H9 (cell line): ENCODE measurements at regions not wholly inside any gene's neighbourhood (a gene's known extent, or its start where the extent isn't known, plus 50 kb on each side); places are given as distances from the start of the nearest gene placed in this dataset.

Experiments
- DNase-seq: peaks from one replicate; pipeline ENCODE4 v3.0.0-alpha.2; 2017
- H2AFZ ChIP-seq: one replicate; pipeline ENCODE4 v1.6.1; 2013; ENCODE audit warnings: mild to moderate bottlenecking, low read length, control low read depth, moderate library complexity
- H2AK5ac ChIP-seq: 2 replicates; pipeline ENCODE4 v1.6.1; 2013; ENCODE audit warnings: low read length, control low read depth, mixed read lengths; ENCODE audit not compliant: insufficient read length
- H2BK120ac ChIP-seq: one replicate; pipeline ENCODE4 v1.6.1; 2013; ENCODE audit warnings: low read depth, mild to moderate bottlenecking, low read length, control low read depth, inconsistent platforms; ENCODE audit not compliant: poor library complexity, severe bottlenecking
- H2BK12ac ChIP-seq: 2 replicates; pipeline ENCODE4 v1.6.1; 2013; ENCODE audit warnings: low read length, control low read depth, mixed read lengths, low read depth; ENCODE audit not compliant: insufficient read length
- H2BK15ac ChIP-seq: 2 replicates; pipeline ENCODE4 v1.6.1; 2013; ENCODE audit warnings: low read depth, low read length, control low read depth
- H2BK20ac ChIP-seq: one replicate; pipeline ENCODE4 v1.6.1; 2013; ENCODE audit warnings: low read depth, mild to moderate bottlenecking, low read length, control low read depth, inconsistent platforms; ENCODE audit not compliant: poor library complexity, severe bottlenecking
- H2BK5ac ChIP-seq: 2 replicates; pipeline ENCODE4 v1.6.1; 2013; ENCODE audit warnings: low read length, control low read depth, mixed read lengths; ENCODE audit not compliant: insufficient read length
- H3K14ac ChIP-seq: 2 replicates; pipeline ENCODE4 v1.6.1; 2013; ENCODE audit warnings: low read length, control low read depth; ENCODE audit not compliant: insufficient read depth
- H3K18ac ChIP-seq: 2 replicates; pipeline ENCODE4 v1.6.1; 2013; ENCODE audit warnings: low read depth, mild to moderate bottlenecking, mixed read lengths, low read length, control low read depth; ENCODE audit not compliant: insufficient read length
- H3K23ac ChIP-seq: 2 replicates; pipeline ENCODE4 v1.6.1; 2013; ENCODE audit warnings: low read length, control low read depth, mixed read lengths, low read depth; ENCODE audit not compliant: insufficient read length
- H3K23me2 ChIP-seq: 2 replicates; pipeline ENCODE4 v1.6.1; 2013; ENCODE audit warnings: low read depth, mild to moderate bottlenecking, mixed read lengths, low read length, control low read depth; ENCODE audit not compliant: insufficient read length, poor library complexity, severe bottlenecking
- H3K27ac ChIP-seq: 2 replicates; pipeline ENCODE4 v1.5.1; 2013; ENCODE audit warnings: low read length, control low read depth, mixed read lengths, low read depth; ENCODE audit not compliant: insufficient read length
- H3K27me3 ChIP-seq: 2 replicates; pipeline ENCODE4 v1.6.1; 2013; ENCODE audit warnings: low read length, control low read depth, inconsistent platforms; ENCODE audit not compliant: insufficient read depth
- H3K4ac ChIP-seq: 2 replicates; pipeline ENCODE4 v1.6.1; 2013; ENCODE audit warnings: low read depth, mild to moderate bottlenecking, control low read depth, inconsistent platforms, low read length, moderate library complexity
- H3K4me1 ChIP-seq: 2 replicates; pipeline ENCODE4 v1.6.1; 2013; ENCODE audit warnings: low read length, control low read depth, inconsistent platforms; ENCODE audit not compliant: insufficient read depth
- H3K4me2 ChIP-seq: 2 replicates; pipeline ENCODE4 v1.6.1; 2013; ENCODE audit warnings: low read length, control low read depth, mixed read lengths; ENCODE audit not compliant: insufficient read length, insufficient read depth
- H3K56ac ChIP-seq: 2 replicates; pipeline ENCODE4 v1.6.1; 2013; ENCODE audit warnings: low read depth, mild to moderate bottlenecking, mixed read lengths, low read length, control low read depth; ENCODE audit not compliant: insufficient read length
- H3K79me1 ChIP-seq: 2 replicates; pipeline ENCODE4 v1.6.1; 2013; ENCODE audit warnings: low read depth, mild to moderate bottlenecking, moderate library complexity, low read length, control low read depth, inconsistent platforms; ENCODE audit not compliant: insufficient read depth, poor library complexity, severe bottlenecking
- H3K79me2 ChIP-seq: 2 replicates; pipeline ENCODE4 v1.6.1; 2013; ENCODE audit warnings: low read length, control low read depth, inconsistent platforms; ENCODE audit not compliant: insufficient read depth
- H3K9ac ChIP-seq: 2 replicates; pipeline ENCODE4 v1.6.1; 2013; ENCODE audit warnings: low read length, control low read depth, mixed read lengths; ENCODE audit not compliant: insufficient read length; ENCODE audit errors: extremely low read depth
- H3K9me3 ChIP-seq: one replicate; pipeline ENCODE4 v1.6.1; 2013; ENCODE audit warnings: low read depth, low read length, inconsistent platforms; ENCODE audit not compliant: control insufficient read depth
- H3T11ph ChIP-seq: one replicate; pipeline ENCODE4 v1.6.1; 2013; ENCODE audit warnings: mild to moderate bottlenecking, low read length, control low read depth, inconsistent platforms
- H4K20me1 ChIP-seq: one replicate; pipeline ENCODE4 v1.6.1; 2013; ENCODE audit not compliant: control insufficient read depth, insufficient read length, insufficient read depth
- H4K5ac ChIP-seq: 2 replicates; pipeline ENCODE4 v1.6.1; 2013; ENCODE audit warnings: low read depth, mild to moderate bottlenecking, mixed read lengths, low read length, control low read depth; ENCODE audit not compliant: insufficient read length
- H4K8ac ChIP-seq: replicated peaks from 2 replicates; pipeline ENCODE4 v1.6.1; 2013; ENCODE audit warnings: low read length, control low read depth, mixed read lengths, low read depth; ENCODE audit not compliant: insufficient read length
- H4K91ac ChIP-seq: 2 replicates; pipeline ENCODE4 v1.6.1; 2013; ENCODE audit warnings: low read depth, mild to moderate bottlenecking, moderate library complexity, mixed read lengths, low read length, control low read depth; ENCODE audit not compliant: insufficient read length
- H3K27ac Mint-ChIP-seq, 3 experiments: 2 replicates in 2 of 3; 3 replicates in 1 of 3; pipeline ENCODE4 v1.8.0; 2020 to 2021; ENCODE audit warnings: mixed read lengths in 3 of 3, mild to moderate bottlenecking in 1 of 3, moderate library complexity in 1 of 3
- H3K27me3 Mint-ChIP-seq: 2 replicates; pipeline ENCODE4 v1.8.0; 2021; ENCODE audit warnings: low read depth, mild to moderate bottlenecking, moderate library complexity, mixed read lengths
- H3K36me3 Mint-ChIP-seq, 3 experiments: 2 replicates in 2 of 3; 3 replicates in 1 of 3; pipeline ENCODE4 v1.8.0; 2020 to 2021; ENCODE audit warnings: low read depth in 3 of 3, mixed read lengths in 3 of 3; ENCODE audit not compliant: insufficient read depth in 1 of 3
- H3K4me1 Mint-ChIP-seq, 2 experiments: 2 replicates each; pipeline ENCODE4 v1.8.0; 2020; ENCODE audit warnings: mixed read lengths in 2 of 2
- H3K4me3 Mint-ChIP-seq, 2 experiments: 2 replicates in 1 of 2; 3 replicates in 1 of 2; pipeline ENCODE4 v1.8.0; 2020 to 2021; ENCODE audit warnings: mild to moderate bottlenecking in 2 of 2, mixed read lengths in 2 of 2, moderate library complexity in 1 of 2
- H3K9me3 Mint-ChIP-seq, 2 experiments: 2 replicates in 1 of 2; 3 replicates in 1 of 2; pipeline ENCODE4 v1.8.0; 2020; ENCODE audit warnings: mild to moderate bottlenecking in 2 of 2, mixed read lengths in 2 of 2, moderate library complexity in 1 of 2
- CTCF ChIP-seq: fragments of 200-600 bp; sonication (generic); conservative IDR thresholded peaks from 3 replicates; pipeline ENCODE4 v1.8.0; 2021; ENCODE audit warnings: antibody characterized with exemption, mild to moderate bottlenecking
- WGBS: extraction: QIAGEN DNeasy Blood & Tissue Kit; methylation state at CpG from one replicate; pipeline ENCODE4 v1.1.7; 2013; ENCODE audit warnings: missing lambda C conversion rate, low lambda C conversion rate, mixed read lengths; ENCODE audit not compliant: insufficient read length; ENCODE audit errors: extremely low coverage; 5-methylcytosine and 5-hydroxymethylcytosine counted together

GRCh38 chr16:5257462-5257861, 159.9 kb upstream of the EEF2KMT start:
- TF ChIP-seq CTCF, result no peak
- peak overlapping the region in 1 of 3 experiments; percentile 93; a peak in 2 of 7 replicates for H3K27ac Mint-ChIP-seq
- DNase-seq, result no peak
- Histone ChIP-seq H3K4ac (no peak overlapping the region), H2BK15ac (no peak overlapping the region), H3K9ac (no peak overlapping the region), H3K9me3 (no peaks in the 10 kb centered on the region), H2AFZ (no peak overlapping the region), H4K91ac (no peak overlapping the region), H3K56ac (no peak overlapping the region), H3K4me1 (no peaks in the 10 kb centered on the region; the same call in 1 of the 2 replicates), H4K5ac (no peak overlapping the region), H3T11ph (no peak overlapping the region), H3K79me1 (no peaks in the 10 kb centered on the region), H3K27ac (no peak overlapping the region), H2BK120ac (no peak overlapping the region), H3K14ac (no peak overlapping the region), H3K23ac (no peak overlapping the region), H2BK20ac (no peak overlapping the region), H4K20me1 (no peaks in the 10 kb centered on the region), H3K79me2 (no peaks in the 10 kb centered on the region), H2BK12ac (no peak overlapping the region), H2AK5ac (no peak overlapping the region), H4K8ac (no peak overlapping the region), H2BK5ac (no peak overlapping the region), H3K23me2 (no peaks in the 10 kb centered on the region), H3K18ac (no peak overlapping the region), H3K27me3 (no peaks in the 10 kb centered on the region), H3K4me2 (no peak overlapping the region)
- H3K36me3 Mint-ChIP-seq, result peaks cover 3 to 6% (median 5%) of the 10 kb centered on the region in 3 experiments; a peak in 5 of 7 replicates
- no peaks in the 10 kb centered on the region; the same call in none of the 2 replicates for H3K27me3 Mint-ChIP-seq
- H3K4me1 Mint-ChIP-seq, result peaks cover 32 to 37% of the 10 kb centered on the region in 2 experiments
- WGBS, result no CpG with 5 or more reads among the region's 11 CpGs
- H3K9me3 Mint-ChIP-seq, result no peaks in the 10 kb centered on the region; a peak in 2 of 5 replicates
- no peak overlapping the region for H3K4me3 Mint-ChIP-seq
